Stimulated activated CD4-positive, alpha-beta T cell treated with anti-CD3 and anti-CD28 coated beads, Interleukin-4, amount 100 ng/mL, for 48 hours (primary cell): ENCODE measurements at regions not wholly inside any gene's neighbourhood (a gene's known extent, or its start where the extent isn't known, plus 50 kb on each side); places are given as distances from the start of the nearest gene placed in this dataset.

Source experiments
- DNase-seq, 2 donors: peaks; one replicate each; pipeline ENCODE4 v3.0.0-alpha.2; 2020; ENCODE audit warnings: low read depth in 2 of 2

DNA sequence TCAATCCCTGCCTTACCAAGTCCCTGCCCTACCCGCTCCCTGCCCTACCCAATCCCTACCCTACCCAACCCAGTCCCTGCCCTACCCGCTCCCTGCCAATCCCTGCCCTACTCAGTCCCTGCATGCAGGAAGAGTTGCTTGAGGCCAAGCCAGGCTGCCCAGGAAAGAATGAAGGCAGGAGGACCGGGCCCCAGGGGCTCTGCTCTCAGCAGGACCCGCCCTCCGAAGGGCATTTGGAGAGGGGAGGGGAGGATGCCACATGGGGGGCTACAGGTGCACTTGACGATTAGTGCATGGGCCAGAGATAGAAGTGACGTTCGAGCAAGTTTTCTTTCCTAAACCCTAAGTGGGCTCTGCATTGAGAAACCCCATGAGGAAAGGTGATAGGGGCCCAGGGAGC is 581.2 kb downstream of the TBC1D22A start:
- no peak for DNase-seq

DNA sequence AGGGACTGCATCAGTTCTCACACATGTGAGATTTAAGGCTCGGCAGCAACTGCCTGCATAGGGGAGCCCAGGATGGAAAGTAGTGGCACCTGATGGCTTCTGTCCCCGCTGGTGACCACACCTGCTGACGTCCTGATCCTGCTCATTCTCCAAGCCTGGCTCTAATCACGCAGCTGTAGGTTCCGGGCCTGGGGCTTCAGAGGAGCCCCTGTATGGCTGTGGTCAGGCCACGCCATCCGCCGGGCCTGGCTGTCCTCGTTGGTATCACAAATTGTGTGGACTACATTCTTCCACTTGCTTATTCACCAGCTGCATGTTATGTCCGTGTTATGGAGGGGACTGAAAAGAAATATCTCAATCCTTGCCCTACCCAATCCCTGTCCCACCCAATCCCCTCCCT is 580.0 kb downstream of the TBC1D22A start:
- no peak for DNase-seq

DNA sequence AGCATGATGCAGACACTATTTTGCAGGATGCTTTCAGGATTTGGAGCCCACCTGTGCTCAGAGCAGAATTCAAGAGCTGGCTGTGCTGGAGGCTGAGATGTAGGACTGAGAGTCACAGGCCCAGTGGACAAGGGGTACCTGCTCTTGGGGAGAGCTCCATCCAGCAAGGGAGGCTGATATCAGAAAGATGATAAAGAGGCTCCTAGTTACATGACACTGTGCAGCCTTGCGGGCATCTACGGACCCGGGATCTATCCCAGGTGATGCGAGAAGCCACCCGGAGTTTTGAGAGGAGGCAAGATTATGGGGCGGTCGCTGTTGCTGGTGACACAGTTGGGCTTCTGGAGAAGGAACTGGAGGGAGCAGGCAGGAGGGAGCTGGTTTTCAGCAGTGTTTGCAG is 579.0 kb downstream of the TBC1D22A start:
- no peak for DNase-seq

DNA sequence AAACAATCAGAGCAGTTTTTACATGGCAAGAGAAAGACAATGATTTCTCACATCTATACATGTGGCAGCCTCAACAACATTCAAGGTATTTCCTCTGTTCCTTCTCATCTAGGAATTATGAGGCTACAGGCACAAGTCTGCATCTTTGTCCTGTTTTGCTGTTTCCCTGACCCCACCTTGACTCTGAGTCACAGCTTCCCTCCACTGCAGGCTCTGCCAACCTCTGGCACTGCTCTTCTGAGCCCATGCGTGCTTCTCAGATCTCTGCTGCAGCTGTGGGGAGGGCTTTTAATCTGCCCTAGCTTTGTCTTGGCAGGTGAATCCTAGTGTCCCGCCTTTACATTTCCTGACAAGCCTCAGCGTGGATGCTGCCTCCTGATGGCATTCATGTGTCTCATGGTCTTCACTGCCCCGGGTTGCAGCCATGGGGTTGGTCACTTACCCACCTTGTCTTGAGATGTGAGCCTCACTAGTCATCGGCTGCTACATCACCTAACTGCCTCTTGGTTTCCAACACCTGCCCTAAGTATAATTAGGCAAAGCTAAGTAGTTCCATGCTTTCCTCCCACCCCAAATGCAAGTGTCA is 578.5 kb downstream of the TBC1D22A start:
- no peak for DNase-seq

DNA sequence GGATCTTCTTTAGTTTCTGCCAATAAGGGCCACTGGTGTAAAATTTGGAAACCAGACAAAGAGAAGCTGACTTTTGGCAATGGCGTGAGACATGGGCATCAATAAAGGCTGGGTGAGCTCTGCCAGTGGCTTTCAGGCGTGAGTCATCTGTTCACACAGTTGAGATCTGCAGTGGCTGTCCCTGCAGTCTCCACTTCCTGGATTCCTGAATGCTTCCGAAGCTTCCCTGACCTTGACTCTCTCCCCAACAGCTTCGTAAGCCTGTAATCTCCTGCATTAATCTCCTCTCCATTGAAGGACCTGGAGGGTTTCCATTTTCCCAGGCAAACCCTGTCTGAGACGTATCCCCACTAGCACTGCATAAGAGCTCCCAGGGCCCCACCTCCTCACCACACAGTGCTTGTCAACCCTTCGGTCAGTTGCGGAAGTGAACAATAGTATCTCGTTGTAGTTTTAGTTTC is 574.7 kb downstream of the TBC1D22A start:
- DNase-seq = no peak

DNA sequence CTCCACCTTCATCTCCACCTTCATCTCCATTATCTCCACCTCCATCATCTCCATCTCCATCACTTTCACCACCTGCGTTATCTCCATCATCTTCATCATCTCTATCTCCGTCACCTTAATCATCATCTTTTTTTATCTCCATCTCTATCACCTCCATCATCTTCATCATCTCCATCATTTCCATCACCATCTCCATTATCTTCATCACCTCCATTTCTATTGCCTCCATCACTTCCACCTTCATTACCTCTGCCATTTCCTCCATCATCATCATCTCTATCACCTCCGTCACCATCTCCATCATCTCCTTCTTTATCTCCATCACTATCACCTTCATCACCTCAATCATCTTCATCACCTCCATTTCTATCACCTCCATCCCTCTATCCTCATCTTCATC is 573.5 kb downstream of the TBC1D22A start:
- DNase-seq = no peak

DNA sequence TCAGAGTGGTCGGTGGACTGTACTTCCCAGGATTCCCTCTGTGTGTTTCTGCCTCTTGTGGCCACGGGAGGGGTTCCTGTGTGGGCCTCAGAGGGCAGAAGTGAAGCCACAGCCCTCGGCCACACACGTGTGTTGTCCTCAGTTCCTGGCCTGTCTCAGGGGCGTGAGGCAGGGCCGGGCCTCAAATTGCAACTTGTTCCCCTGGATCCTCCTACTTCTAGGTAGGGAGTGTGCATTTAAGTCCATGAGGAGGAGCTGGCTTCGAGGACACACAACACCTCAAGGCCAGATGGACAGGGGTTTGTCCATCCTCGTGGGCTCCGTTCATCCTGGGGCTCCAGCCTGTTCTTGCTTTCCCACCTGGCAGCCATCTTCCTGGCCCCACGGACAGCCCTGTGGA is 573.0 kb downstream of the TBC1D22A start:
- no peak for DNase-seq

DNA sequence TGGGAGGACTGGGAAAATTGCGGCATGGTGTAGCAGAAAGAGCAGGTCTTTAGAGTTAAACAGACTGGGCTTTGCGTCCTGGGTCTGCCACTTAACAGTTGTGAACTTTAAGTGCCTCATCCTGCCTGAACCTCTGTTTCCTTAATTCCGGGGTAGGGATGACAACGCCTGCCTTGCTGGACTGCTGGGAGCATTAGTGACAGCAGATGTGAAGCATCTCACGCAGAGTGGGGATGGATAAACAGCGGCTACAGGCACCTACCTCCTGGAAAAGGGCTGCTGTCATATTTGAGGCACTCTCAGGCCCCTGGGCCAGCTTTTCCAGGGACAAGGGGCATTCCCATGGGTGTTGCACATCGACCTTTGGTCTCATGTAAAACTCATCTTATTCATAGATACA is 572.2 kb downstream of the TBC1D22A start:
- no peak for DNase-seq

DNA sequence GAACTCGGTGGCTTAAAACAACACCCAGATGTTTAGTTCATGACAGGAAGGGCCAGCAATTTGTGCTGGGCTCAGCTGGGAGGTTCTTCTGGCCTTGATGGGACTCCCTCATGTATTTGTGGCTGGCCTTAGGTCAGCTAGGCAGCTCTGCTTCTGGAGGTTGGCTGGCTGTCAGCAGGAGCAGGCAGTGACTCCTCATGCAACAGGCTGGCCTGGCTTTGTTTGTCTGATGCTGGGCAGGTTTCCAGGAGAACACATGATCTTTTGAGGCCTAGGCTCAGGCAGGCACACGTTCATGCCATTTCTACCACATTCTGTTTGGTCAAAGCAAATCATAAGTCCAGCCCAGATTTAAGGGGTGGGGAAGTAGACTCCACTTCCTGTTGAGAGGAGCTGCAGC is 571.2 kb downstream of the TBC1D22A start:
- DNase-seq = no peak

DNA sequence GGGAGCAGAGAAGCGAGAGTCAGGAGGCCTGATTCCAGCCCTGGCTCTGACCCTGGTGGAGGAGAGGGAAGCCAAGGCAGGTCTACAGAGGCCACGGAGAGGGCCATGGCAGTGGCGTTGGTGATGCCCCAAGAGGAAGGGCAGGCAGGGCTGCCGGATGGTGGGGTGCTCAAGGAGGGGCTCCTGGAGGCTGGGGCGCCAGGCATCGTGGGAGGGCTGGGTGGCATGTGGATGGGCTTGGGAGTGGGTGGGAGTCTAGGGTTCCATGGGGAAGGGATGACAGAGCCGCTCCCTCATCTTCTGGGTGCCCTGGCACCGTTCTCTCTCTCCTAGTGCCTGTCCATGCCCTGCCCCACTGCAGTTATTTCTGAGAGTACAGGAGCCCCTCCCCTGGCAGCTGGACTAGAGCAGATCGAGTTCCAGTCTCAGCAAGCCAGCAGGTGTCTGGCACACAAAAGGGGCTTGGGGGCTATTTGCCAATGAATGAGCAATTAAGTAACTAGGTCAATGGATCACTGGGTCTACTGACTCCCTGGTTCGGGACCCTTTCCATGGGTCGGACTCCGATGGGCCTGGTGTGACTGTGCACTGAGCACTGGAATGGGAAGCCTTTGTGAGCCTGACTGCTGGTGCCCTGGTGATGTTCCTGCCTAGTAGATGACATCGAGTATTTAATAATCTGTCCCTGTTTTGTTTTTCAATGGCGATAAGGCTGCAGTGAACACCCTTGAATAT is 570.0 kb downstream of the TBC1D22A start:
- DNase-seq = no peak

DNA sequence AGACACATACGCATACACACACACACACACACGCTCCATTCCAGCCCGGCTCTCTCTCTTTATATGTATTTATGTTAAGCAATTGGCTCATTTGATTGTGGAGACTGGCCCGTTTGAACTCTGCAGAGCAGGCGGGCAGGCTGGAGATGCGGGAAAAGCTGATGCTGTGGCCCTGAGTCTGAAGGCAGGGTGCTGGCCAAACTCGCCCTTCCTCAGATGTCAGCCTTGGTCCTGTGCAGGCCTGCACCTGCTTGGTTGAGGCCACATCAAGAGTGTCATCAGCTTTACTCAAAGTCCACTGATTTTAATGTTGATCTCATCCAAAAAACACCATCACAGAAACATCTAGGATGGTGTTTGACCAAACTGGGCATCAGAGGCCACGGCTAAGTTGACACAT is 569.3 kb downstream of the TBC1D22A start:
- DNase-seq = no peak

DNA sequence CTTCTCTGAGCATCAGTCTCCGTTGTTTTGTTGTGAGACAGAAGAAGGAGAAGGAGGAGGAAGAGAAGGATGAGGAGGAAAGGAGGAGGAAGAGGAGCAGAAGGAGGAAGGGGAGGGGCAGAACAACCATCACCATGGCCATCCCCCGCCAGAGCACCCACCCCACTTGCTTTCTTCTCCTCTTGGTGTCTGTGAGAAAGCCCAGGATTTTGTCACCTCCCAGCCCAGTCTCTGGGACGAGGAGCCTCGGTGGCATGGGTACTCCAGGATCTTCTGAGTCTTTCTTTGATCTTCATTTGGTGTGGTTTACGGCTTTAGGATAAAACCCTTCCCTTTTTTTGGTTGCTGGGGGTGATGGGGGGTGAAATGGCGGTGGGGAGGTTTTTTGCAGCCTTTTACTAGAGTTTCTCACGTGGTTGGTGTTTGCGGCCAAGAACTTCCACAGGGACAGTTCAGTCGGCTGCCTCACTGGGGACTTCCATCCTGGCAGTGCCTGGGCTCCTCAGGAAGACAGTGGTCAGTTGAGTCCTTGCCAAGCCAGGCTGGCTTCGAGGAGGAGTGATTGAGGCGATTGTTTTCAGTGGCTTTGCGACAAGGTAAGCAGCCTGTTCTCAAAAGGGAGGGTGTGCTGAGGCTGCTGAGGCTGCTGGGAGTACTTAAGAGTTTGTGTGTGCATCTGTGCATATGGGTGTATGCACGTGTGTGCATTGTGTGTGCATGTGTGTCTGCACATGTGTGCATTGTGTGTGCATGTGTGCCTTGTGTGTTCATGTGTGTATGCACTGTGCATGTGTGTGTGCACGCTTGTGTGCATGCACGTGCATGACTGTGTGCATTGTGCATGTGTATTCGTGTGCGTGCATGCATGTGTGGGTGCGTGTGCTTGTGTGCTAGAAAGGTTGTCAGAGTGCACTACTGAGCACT is 567.5 kb downstream of the TBC1D22A start:
- DNase-seq = no peak

DNA sequence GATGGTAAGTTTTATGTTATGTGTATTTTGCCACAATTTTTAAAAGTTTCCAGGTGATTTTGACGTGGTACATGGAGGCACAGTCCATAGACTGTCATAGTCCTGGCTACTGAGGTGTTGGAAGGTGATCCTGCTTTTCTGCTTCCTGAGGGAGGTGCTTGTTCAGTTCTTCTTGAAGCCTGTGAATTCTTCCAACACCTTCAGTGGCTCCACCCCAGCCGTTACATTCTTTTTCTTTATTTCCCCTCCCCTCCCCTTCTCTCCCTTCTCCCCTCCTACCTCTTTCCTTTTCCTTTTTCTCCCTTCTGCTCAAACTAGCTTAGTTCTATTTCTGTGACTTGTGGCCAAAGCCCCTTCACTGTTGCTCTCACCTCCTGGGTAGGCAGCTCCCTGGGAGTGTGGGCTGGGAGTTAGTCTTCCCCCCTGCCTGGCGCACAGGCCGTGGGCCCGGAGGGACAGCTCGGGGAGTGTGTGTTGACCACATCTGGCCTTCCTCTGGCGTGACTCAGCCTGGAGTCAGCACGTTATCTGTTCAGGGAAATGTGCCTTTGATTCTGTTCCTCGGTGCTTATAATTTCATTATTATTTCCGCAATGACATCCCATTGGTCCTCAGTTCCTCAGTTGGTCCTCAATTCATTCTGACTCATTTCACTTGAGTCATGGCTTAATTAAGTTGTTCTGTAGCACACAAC is 566.2 kb downstream of the TBC1D22A start:
- DNase-seq = no peak

DNA sequence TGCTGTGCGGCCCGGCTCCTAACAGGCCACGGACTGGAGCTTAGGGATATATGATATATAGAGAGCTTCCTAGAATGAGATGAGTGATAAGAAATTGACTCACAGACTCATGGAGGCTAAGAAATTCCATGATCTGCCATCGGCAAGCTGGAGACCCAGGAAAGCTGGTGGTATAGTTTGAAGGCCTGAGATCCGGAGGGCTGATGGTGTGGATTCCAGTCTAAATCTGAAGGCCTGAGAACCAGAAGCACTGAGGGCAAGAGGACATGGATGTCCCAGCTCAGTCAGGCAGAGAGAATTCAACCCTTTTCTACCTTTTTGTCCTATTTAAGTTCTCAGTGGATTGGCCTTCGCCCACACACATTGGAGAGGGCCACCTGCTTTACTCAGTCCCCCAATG is 564.8 kb downstream of the TBC1D22A start:
- no peak for DNase-seq

DNA sequence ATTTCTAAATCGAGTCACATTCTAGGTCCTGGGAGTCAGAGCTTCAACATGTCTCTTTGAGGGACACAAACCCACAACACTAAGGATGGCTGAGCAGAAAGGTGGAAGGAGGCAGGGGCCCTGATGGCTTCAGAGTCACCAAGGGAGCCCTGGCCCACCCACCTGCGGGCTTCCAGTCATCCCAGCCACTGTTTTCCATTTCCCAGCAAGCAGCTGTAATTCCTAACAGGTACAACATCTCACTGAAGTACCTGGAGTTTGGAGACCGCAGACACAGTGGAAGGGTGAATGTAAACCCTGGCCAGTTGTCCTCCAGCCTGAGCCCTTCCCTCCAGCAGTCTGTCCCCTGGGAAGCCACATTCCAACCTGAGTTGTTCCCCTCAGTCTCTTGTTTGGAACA is 562.8 kb downstream of the TBC1D22A start:
- DNase-seq = no peak

DNA sequence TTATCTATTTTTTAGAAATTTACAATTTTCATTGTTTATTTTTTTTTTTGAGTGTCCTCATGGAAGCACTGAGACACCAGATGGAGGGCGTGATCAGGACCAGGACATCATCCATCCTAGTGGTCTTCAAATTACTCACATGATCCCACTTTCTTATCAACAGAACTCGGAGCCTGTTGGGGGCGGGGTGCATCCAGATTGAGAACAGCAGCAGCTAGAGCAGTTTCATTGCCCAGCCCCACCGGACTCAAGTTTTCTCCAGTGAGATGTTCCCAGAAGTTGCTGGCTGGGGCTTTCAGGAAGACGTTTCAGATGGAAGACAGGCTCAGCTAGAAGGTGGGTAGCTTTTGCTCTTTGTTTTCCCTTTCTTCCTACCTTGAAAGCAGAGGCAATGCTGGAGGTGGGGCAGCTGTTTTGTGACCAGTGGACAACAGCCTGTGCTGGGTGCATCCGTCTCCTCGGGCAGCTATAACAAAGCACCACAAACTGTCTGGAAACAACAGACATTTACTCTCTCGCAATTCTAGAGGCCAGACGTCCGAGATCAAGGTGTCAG is 562.1 kb downstream of the TBC1D22A start:
- no peak for DNase-seq

DNA sequence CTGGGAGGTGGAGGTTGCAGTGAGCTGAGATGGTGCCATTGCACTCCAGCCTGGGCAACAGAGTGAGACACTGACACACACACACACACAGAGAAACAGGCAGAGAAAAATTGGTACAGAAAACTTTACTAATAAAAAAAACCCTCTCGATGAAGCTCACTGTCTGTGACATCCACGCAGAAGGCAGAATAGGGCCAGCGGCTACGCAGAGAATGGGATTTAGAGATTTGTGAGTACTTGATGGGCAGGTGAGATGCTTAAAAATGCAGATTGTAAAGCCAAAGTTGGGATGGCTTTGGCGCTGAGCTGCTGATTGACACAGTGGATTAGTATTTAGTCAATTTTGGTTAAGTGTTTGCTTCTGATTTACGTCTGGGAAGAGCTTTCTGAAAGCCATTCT is 561.1 kb downstream of the TBC1D22A start:
- DNase-seq = no peak

DNA sequence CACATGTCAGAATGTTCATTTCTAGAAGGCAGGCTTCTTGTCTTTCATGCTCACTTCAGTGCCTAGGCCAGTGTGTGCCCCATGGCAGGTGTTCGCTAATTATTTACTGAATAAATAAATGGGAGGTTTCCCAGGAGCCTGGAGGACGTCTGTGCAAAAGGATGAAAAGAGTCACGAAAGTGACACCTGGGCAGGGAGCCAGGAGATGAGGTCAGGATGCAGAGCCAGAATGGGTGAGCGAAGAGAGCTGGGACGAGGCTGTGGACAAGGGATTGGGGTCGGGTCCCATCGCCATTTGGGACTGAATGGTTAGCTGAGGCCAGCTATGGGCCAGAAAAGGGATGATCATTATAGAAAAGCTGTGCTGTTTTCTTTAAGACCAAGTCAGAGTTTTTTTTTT is 560.4 kb downstream of the TBC1D22A start:
- no peak for DNase-seq

DNA sequence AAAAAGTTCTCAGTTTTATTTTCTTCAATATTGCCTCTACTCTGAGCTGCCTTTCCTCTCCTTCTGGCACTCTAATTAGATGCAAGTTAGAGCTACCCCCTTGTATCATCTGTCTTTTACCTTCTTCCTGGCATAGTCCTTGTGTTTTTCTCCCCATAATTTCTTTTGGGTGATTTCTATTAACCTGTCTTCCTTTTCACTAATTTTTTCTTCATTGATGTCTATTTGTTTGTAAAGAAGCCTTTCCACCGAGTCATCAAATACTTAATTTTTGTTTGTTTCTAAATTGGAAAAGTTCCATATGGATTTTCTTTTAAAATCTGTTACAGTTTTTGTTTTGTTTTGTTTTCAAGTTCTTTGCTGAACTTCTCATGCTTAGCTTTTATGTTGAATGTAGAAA is 558.1 kb downstream of the TBC1D22A start:
- no peak for DNase-seq

DNA sequence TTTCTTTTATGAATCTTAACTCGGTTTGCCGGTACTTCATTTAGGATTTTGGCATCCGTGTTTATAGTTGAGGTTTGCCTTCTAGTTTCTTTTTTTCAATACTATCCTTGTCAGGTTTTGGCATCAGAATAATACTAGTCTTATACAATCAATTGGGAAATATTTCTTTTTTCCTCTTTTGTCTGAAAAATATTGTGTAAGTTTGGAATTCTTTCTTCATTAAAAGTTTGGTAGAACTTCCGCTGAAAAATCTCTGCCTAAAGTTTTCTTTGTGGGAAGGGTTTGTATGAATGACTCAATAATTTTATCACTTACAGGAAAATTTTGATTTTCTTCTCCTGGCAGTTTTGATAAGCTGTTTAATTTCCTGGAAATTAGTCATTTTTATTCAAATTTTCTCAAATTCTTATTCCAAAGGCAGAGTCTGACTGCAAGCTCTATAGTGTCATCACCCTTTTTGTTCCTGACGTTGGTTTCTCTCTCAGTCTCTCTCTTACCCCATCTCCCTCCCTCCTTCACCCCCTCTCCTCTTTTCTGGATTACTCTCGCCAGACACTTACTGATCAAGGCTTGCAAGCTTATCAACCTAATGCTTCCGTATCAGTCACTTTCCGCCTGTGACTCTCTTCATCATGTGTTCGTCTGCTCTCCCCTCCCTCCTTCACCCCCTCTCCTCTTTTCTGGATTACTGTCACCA is 555.7 kb downstream of the TBC1D22A start:
- no peak for DNase-seq

DNA sequence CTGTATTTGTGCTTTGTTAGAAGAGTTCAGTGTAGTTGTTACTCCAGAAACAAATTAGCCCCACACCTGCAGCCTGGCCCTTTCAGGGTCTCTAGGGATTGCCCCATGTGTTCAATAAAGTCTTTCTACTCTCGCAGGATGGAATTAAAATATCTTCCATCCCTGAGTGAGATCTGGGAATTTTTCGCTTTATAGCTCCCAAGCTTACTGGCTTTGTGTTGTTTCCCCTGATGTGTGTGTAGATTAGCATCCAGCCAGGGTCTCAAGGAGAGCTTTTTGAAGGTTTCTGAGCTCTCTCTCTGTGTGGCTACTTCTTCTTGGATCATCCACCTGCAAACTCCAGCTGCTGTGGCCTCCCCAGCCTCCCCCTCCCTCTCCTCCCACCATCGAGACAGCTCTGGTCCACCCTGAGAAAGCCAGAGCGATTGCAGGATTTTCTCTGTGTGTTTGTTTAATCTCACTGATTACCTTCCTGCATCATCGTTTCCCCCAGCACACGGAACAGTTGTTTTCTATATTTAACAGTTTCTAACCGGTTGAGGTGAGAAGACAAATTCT is 553.5 kb downstream of the TBC1D22A start:
- no peak for DNase-seq
